GM19025 (cell line): ENCODE measurements at regions not wholly inside any gene's neighbourhood (a gene's known extent, or its start where the extent isn't known, plus 50 kb on each side); places are given as distances from the start of the nearest gene placed in this dataset.
"Not testable (repeated sequence)": the region's sequence is repeated elsewhere in the genome, so short reads cannot be mapped to it uniquely, and the experiment has no call there.

Experiments
- ATAC-seq: cut with Tn5 transposase; IDR thresholded peaks from one replicate; pipeline ENCODE4 v1.9.1; 2021; ENCODE audit warnings: mild to moderate bottlenecking, low read depth, moderate library complexity; ENCODE audit not compliant: unreplicated experiment

GRCh38 chr6:69623357-69623756 is 173.5 kb downstream of the LMBRD1 start:
- no peak for ATAC-seq

DNA sequence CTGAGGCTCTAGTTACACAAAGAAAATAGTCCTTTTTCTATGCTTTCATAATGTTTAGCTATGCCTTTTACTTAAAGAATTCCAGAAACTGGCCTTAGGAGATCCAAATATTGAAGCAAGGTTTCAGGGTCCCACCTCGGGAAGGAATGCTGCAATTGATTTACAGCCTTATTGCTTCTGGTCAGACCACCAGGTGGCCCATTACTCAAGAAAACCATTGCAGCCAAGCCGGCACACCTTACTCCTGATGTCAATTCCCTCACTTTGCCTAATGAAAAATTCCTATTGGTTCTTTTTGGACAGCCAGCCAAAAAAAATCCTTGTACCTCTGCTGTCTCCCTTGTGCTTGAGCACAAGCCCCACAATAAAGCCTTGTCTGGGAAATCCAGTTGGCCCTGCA is 173.9 kb downstream of the LMBRD1 start:
- no peak for ATAC-seq

- ATAC-seq, result no peak
Observed at GRCh38 chr6:69622230-69622629, 174.6 kb downstream of the LMBRD1 start.

DNA sequence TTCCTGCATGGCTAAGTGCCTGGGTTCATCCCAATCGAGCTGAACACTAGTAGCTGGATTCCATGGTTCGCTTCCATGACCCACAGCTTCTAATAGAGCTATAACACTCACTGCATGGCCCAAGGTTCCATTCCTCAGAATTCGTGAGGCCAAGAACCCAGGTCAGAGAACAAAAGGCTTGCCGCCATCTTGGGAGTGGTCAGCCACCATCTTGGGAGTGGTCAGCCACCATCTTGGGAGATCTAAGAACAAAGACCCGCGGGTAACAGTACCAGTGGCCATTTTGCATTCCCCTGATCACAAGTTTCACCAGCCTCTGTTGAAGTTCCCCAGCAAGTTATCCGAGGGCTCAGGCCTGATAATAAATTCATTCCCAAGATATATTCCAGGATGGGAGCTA is 179.6 kb downstream of the LMBRD1 start:
- ATAC-seq, result no peak

DNA sequence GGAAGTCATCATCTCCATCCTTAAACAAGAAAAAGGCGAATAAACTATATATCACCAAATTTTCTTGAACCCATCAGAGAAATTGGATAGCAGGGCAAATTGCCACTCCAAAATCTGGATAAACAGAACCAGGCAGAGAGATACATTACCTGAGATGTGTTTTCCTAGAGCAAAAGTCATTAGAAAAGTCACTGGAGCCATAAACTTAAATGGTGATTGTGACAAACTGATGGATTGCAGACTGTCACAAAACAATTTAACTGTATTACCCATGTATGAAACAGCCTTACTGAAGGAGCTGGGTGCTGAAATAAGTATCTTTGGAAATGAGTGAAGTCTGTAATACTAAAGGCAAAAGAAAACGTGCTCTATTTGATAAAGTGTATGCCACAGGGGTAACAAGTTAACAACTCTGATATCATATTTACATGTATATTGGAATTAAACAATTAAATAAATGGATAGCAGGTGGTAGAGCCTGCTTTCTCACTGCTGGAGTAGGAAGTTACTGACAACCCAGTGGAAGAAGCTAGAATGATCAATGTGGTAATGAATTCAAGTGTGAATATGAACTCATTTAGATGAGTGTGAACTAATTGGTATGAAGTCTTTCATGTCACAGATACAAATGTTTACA is 186.9 kb downstream of the LMBRD1 start:
- no peak for ATAC-seq

DNA sequence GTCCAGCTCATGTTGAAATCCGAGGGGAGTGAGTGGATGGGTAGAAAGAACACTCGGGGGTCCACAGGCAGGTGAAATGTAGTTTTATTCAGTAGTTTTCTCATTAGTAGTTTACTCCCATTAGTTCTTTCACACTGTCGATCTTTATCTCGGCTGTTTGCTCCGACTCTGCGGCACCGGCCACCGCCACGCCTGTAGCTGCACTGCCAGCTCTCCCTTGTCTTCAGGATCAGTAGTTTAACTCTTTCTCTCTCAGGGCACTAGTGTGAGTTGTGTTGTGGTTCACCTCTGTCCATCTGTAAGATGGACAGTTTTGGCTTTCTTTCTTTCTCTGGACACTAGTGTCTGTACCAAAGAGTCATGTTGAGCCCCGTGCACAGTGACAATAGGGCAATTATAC is 195.7 kb downstream of the LMBRD1 start:
- ATAC-seq, result no peak

DNA sequence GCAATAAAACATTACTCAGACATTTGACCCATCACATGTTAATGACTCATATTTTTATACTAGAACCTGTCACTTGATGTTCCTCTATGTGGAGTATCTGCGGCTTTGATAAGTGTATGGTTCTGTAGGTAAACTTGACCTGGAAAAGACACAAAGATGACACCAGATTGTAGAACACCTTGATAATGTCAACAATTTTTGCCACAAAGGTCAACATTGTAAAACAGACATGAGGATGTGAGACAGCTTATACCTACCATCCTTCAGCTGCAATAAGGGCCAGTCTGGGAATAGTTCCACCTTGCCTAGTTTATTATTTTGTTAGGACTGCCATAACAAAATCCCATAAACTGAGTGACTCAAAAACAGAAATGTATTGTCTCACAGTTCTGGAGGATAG is 202.4 kb downstream of the LMBRD1 start:
- ATAC-seq, result no peak

GRCh38 chr6:69593706-69594105 is 203.1 kb downstream of the LMBRD1 start:
- ATAC-seq, result no peak

GRCh38 chr6:69589626-69590025 is 207.2 kb downstream of the LMBRD1 start:
- ATAC-seq, result no peak

DNA sequence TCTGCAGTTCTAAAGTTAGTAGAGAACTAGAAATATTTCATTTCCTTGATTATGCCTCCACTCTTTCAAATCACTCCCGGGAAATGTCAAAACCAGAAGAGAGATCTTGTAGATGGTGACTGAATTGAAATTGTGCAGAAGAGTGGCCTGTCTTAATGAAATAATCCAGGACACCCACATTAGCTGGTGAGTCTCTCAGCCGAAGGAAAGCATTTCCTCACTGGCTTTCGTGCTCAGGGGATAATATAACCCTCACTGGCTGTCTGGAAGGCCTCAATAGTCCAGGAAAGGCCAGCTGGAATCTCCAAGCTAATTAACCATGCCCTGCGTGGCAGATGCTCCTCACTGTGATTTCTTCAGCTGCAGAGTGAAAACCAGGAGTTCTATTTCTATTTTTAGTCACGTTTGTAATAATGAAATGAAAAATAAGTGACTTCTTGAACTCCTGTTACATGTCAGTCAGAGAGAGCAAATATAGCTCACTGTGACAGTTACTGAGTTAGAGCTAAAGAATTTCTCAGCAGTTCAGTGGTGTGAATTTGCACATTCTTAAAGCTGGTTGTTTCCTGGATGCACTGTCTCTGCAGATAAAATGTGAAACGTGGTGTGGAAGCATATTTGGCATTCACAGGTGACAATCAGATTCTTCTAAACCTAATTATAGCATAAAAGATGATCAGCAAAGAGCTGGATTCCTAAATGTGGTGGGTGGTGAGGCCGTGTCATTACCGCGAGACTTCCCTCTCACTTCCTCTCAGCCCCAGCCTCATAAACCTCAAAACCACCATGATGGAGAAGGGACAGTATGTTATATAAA is 211.7 kb downstream of the LMBRD1 start:
- peak; percentile 73 for ATAC-seq

DNA sequence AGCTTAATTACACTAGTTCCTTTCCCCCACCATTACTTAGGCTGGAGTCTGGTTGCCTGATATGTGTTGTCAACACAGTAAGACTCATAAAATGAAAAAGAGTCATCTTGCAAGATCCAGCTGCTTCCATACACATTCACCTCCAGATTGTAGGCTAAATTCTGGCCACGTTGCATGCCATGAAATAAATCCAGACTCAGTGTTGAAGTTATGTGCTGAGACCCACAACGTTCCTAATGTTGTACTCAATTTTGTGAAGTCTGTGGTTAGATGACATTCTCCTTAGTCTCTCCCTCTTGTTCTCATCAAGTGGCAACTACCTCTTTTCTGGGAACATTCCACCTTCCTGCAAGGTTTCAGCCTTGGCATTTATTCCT is 212.3 kb downstream of the LMBRD1 start:
- ATAC-seq, result no peak

GRCh38 chr6:69581581-69581980 is 215.2 kb downstream of the LMBRD1 start:
- ATAC-seq, result no peak

GRCh38 chr6:69580706-69581105 is 216.1 kb downstream of the LMBRD1 start:
- no peak for ATAC-seq

- no peak for ATAC-seq
Observed at GRCh38 chr6:69578361-69578890, 218.4 kb downstream of the LMBRD1 start.

DNA sequence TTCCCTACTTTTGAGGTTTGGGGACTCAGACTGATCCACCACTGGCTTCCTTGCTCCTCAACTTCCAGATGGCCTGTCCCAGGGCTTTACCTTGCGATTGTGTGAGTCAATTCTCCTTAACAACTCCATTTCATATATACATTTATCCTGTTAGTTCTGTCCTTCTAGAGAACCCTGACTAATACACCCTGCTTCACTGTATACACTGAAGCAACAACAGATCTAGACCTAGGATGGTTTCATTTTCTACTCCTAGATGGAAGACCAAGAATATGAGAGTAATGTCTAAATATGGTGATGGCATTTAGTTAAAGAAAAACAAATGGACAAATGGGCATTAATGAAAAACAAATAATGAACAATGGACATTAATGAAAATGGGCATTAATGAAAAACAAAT is 225.6 kb downstream of the LMBRD1 start:
- ATAC-seq, result no peak

GRCh38 chr6:69570106-69570505 is 226.7 kb downstream of the LMBRD1 start:
- no peak for ATAC-seq

- ATAC-seq, result not testable (repeated sequence)
Observed at GRCh38 chr6:69560597-69560996, 236.2 kb downstream of the LMBRD1 start.

GRCh38 chr6:69555088-69555638 is 241.6 kb downstream of the LMBRD1 start:
- ATAC-seq, result no peak

DNA sequence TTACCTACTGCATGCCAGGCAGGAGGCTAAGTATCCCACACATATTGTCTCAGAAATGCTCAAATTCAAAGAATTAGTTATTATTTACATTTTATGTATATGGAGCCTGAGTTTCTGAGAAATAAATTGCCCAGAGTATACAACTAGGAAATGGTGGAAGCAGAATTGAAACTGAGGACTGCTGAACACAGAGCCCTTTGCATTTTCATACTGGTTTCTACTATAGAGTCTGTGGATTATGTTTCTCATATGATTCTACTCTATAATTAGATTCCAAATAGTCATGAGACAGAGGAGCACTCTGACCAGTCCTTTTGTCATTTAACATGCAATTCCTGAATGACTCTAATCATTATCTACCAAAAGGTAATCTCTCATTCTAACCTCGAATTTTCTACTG is 254.3 kb downstream of the LMBRD1 start:
- no peak for ATAC-seq

- no peak for ATAC-seq
Observed at GRCh38 chr6:69527921-69528476, 268.8 kb downstream of the LMBRD1 start.

GRCh38 chr6:69515480-69515879 is 281.3 kb downstream of the LMBRD1 start:
- not testable (repeated sequence) for ATAC-seq
